Activated T-helper 1 cell treated with Interleukin-2 at 50 U/mL for 16 hours (primary cell): ENCODE measurements at regions not wholly inside any gene's neighbourhood (a gene's known extent, or its start where the extent isn't known, plus 50 kb on each side); places are given as distances from the start of the nearest gene placed in this dataset.
"Not testable (repeated sequence)": the region's sequence is repeated elsewhere in the genome, so short reads cannot be mapped to it uniquely, and the experiment has no call there.

Experiments
- DNase-seq: peaks from one replicate; pipeline ENCODE4 v3.0.0-alpha.2; 2020; ENCODE audit warnings: low read depth

DNA sequence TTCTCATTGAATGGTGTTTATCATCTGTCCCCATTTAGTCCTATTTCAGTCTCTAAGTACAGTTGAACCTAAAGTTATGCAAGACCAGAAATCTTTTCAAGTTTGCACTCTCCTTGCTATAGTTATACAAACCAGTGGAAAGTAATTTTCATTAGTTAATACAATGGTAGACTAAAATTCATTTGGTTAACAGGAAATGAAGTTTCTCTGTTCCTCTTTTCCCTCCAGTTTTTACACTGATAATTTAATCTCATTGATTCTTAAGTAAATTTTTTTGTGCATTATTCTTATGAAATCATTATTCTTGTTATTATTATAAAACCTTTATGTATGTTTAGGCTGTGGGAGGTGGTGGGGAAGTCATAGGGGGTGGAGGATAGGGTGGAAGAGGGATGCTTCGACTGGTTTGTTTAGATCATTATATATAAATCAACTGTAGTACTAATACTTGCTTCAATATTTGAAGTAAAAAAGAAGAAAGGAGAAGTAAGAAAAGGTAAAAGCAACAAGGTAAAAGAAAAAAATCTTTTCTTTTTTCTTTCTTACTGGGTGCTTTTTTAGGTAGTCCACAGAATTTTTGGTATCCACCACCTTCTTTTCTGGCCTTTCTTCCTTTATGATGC is 104.1 kb downstream of the GPR85 start:
- no peak for DNase-seq

GRCh38 chr7:112981966-112982365 is 104.7 kb downstream of the GPR85 start:
- no peak for DNase-seq

DNA sequence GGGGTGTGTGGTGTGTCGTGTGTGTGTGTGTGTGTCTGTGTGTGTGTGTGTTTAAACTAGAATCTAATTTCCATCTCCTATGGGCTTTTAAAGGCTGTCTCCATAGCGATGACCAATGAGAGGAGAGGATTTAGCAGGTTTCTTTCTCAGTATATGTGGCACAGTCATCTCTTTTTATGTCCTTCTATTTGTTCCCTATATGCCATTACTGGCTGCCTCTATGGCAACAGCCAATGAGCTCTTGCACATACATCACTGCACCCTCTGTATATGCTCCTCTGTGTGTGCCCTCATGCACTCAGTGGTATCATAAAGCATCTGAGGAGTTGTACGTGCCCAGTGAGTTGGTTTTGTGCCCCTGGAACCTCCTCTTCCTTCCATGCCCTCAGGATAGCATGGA is 107.6 kb downstream of the GPR85 start:
- DNase-seq = not testable (repeated sequence)

DNA sequence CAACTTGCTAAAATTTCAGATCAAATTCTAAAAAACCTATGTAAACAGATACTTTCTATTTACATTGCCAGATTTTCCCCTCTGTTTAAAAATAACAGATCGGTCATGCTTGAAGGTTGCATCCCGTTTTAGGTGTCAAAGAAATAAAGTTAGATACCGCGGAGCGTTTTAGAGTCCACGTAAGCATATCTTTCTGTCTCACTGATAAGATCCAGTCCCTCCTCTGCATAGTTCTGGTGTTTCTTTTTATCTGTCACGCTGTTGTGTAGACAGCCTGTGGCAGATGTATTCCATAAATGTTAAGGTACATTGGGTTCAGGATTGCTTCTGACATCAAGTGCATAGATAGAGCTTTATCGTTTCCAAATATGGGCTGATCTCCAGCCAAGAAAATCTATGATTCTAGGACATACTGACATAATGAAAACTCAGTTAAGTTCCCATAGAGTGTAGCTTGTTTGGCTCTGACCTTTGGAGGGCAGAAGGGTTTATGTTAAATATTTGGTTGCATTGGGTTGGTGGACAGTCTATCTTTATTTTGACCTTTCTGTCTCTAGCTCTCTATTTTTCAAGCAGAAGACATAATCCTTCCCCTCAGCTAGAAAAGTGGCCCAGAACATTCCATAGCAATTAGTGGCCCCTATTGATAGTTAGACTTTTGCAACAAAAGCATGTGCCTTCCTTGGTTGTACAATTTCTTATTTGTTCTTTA is 109.2 kb downstream of the GPR85 start:
- DNase-seq = not testable (repeated sequence)

DNA sequence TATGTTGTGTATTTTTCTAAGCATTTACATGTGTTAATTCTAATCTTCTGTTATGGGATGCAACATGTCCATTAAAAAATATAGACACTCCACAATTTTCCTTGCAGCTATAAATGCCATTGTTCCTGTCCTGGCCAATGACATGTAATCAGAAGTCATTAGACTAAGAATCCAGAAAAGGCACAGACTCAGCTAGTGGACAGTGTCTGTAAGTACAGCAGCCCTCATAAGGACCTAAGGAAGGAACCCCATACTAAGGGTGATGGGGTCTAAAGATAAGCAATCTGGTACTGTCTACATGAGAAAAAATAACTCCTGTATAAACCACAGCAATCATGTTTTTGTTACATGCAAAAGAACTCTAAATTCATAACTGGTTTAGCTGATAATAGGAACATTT is 115.9 kb downstream of the GPR85 start:
- no peak for DNase-seq

DNA sequence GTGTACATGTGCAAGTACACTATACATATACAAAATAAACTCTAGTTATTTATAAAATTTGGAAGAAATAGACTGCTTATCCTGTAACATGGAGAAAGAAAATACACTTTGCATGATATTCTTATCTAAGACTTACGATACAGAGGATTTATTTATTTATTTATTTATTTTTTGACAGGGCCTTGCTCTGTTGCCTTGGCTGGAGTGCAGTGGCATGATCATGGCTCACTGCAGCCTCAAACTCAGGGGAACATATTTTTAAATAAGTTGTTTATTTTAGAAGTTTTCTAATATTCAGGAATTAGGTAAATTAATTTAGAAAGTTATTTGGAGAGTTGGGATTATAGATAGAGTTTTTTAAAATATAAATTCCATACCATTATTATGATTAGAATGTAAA is 116.7 kb downstream of the GPR85 start:
- no peak for DNase-seq

DNA sequence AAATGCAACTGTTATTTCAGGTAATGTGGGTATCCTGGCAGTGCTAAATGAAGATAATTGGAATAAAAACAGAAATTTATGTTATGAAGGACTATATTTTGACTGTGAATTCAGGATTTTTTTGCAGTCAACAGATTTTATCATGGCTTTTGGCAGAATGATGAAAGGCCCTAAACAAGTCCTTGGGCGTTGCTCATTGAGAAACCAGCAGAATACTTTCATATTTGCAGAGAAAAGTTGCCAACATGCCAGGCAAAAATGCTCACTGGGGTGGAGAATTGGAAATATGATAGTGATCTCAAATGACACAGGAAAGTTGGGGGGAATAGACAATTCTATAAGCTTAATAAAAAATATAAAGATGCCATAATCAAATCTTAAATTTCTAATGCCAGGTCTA is 121.1 kb downstream of the GPR85 start:
- no peak for DNase-seq

DNA sequence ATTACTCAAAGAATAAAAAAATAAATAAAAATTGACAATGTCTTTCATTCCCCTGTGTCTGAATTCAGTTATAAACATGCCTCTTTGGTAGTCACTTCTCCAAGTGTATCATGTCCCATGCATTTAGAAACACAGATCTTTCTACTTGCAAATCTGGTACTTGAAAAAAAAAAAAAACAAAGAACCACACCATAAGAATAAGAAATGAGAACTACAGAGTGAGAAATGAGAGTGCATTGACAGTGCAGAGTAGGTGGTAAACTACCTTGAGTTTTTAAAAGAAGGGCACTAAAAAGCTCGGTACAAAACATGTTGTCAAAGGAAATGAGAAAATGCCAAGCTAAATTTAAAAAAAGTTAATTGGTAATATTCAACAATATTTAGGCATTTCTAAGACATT is 123.0 kb downstream of the GPR85 start:
- no peak for DNase-seq

DNA sequence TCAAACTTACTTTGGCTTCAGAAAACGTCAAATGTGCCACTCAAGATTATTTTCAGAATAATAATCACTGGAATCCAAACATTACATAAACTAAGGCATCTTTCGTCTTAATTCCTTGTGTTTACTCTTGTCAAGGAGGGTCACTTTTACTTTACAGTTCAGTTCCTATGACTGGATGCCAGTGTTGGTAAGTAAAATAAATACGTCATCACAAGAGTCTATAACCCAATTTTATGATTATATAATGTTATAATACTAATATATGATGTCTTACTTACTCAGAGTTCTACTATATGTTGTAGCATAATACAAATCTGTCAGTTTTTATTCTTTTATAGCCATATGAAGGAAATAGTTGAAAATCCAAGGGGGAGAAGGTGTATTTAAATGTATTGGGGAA is 123.8 kb downstream of the GPR85 start:
- no peak for DNase-seq

DNA sequence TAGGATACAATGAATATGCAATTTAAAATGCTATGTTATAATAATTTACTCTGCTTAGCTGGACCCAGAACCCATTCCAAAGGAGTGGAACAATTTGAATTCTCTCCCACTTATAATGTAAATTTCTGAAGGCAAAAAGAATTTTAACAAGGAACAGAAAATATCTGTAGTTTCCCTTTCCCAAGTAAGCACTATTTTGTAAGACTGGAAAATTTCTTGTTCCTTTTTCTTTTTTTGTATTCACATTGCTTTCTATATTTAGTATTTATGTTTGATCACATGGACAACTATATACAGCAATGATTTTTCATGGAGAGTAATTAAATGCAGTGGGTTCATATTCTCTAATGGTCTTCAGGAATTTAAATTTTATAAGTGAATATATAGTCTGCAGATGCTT is 127.4 kb downstream of the GPR85 start:
- DNase-seq = no peak

GRCh38 chr7:112958775-112959174 is 127.9 kb downstream of the GPR85 start:
- no peak for DNase-seq

DNA sequence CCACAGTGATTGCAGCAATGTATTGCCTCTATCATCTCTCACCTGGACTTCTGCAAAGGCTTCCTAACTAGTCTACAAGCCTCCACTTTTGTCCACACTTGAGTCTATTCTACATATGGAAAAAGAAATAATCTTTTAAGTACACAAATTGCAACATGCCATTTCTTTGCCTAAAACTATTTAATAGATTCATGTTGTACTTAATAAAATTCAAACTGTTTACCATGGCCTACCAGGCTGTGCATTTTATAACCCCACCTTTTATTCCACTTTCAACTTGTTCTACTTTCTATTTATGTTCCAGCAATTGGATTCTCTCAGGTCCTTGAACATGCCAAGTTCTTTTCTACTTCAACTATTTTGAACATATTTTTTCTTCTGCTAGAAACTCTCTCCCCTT is 128.7 kb downstream of the GPR85 start:
- no peak for DNase-seq

- DNase-seq = not testable (repeated sequence)
These were observed 133.6 kb downstream of the GPR85 start for GRCh38 chr7:112953031-112953430.

- DNase-seq = no peak
These were observed 135.6 kb downstream of the GPR85 start for GRCh38 chr7:112951070-112951469.

- DNase-seq = not testable (repeated sequence)
These were observed 136.9 kb downstream of the GPR85 start for GRCh38 chr7:112949682-112950081.

DNA sequence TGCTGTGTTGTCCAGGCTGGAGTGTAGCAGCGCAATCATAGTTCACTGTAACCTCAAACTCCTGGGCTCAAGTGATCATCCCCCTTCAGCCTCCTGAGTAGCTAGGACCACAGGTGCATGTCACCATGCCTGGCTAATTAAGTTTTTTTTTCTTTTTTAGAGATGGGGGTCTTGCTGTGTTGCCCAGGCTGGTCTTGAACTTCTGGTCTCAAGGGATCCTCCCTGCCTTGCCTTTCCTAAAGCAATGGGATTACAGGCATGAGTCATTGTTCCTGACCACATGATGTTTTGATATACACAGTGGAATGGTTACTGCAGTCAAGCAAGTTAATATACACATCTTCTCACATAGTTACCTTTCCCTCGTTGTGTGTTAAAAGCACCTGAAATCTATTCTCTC is 140.3 kb downstream of the GPR85 start:
- DNase-seq = no peak

DNA sequence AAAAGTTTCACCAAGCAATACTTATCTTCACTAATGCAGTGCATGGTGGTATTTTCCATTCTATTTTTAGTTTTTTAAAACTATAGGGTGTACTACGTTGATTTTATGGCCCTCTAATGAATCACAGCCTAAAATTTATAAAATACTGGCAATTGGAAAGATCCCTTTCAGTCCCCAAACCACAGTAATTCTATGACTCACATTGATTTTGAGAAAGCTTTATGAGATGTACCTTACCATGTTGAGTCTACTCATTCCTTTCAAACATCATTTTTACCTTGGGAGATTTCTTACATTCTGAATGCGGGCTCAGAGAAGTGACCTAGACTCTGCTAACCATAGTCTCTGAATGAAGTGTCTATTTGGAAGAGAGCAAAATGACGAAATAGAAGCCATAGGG is 141.6 kb downstream of the GPR85 start:
- DNase-seq = no peak

GRCh38 chr7:112942981-112943380 is 143.6 kb downstream of the GPR85 start:
- DNase-seq = no peak

- DNase-seq = not testable (repeated sequence)
These were observed 144.5 kb downstream of the GPR85 start for GRCh38 chr7:112942125-112942524.

DNA sequence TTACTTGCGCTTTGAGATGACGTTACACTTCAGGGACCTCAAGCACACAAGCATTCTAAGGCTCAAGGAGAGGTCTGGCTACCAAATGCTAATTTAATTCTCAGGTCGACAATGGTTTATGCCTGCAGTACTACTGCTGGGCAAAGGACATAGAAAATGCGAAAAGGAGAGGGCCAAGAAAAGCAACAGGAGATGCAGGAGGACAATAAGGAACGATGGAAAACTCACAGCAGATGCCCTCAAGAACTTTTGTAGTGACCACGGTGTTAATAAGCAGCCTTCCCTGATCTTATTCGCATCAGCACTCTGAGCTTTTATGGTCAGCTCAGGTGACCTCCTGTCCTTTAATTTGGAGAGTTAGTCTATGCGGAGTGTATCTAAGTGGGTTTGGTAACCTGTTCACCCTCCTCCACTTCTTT is 146.3 kb downstream of the GPR85 start:
- DNase-seq = no peak

GRCh38 chr7:112939574-112940313 is 146.9 kb downstream of the GPR85 start:
- peak; percentile 99 for DNase-seq

GRCh38 chr7:112938863-112939573 is 147.6 kb downstream of the GPR85 start:
- DNase-seq = no peak
